Brain microvascular endothelial cell (primary cell): ENCODE measurements at regions not wholly inside any gene's neighbourhood (a gene's known extent, or its start where the extent isn't known, plus 50 kb on each side); places are given as distances from the start of the nearest gene placed in this dataset.
"Not testable (repeated sequence)": the region's sequence is repeated elsewhere in the genome, so short reads cannot be mapped to it uniquely, and the experiment has no call there.

Source experiments
- DNase-seq: peaks from one replicate; pipeline ENCODE4 v3.0.0-alpha.2; 2020
- H3K27ac ChIP-seq: fragments of 250-450 bp; sonication (Bioruptor Pico); 2 replicates; pipeline ENCODE4 v1.5.1; 2020; ENCODE audit warnings: mild to moderate bottlenecking, moderate library complexity
- H3K27me3 ChIP-seq: fragments of 250-450 bp; sonication (Bioruptor Pico); replicated peaks from 2 replicates; pipeline ENCODE4 v1.5.1; 2020; ENCODE audit warnings: mild to moderate bottlenecking
- H3K36me3 ChIP-seq: fragments of 250-450 bp; sonication (Bioruptor Pico); replicated peaks from 2 replicates; pipeline ENCODE4 v1.5.1; 2020; ENCODE audit warnings: mild to moderate bottlenecking
- H3K4me3 ChIP-seq: 2 replicates; pipeline ENCODE4 v1.5.1; 2011; ENCODE audit warnings: low read depth, mild to moderate bottlenecking, control low read depth, low read length, moderate library complexity
- in situ Hi-C: cut with HindIII; loops from 2 replicates; pipeline ENCODE4 v1.10.0; 2017; ENCODE audit warnings: low sequenced_read_pairs, low pct_ligation_motif_present

DNA sequence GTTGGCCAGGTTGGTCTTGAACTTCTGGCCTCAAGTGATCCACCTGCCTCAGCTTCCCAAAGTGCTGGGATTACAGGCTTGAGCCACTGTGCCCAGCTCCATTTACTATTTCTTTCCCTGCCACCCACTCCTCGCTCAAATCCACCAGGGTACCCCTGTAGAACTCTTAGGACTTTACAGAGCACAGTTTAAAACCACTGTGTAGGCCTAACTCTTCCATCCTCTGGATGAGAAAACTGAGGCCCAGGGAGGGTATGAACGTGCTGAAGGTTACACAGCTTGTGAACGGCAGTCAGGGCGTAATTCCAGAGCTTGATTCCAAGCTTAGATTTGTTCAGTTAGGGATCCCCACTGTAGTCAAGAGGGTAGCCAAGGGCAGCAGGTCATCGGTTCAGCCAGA lies 309.1 kb downstream of the GOLGA6L6 start:
- H3K27me3 ChIP-seq, DNase-seq, in situ Hi-C loops, H3K27ac ChIP-seq, H3K36me3 ChIP-seq, H3K4me3 ChIP-seq: not testable (repeated sequence)

- in situ Hi-C loops, H3K27me3 ChIP-seq, H3K27ac ChIP-seq, DNase-seq, H3K4me3 ChIP-seq, H3K36me3 ChIP-seq: not testable (repeated sequence)
These were observed 310.9 kb downstream of the GOLGA6L6 start for GRCh38 chr15:20230656-20231055.

- in situ Hi-C loops, H3K36me3 ChIP-seq, H3K27me3 ChIP-seq, DNase-seq, H3K4me3 ChIP-seq, H3K27ac ChIP-seq: not testable (repeated sequence)
These were observed 312.8 kb downstream of the GOLGA6L6 start for GRCh38 chr15:20228791-20229190.

GRCh38 chr15:20227119-20227853 lies 314.3 kb downstream of the GOLGA6L6 start:
- in situ Hi-C loops, H3K27me3 ChIP-seq, H3K4me3 ChIP-seq, DNase-seq, H3K27ac ChIP-seq, H3K36me3 ChIP-seq: not testable (repeated sequence)

DNA sequence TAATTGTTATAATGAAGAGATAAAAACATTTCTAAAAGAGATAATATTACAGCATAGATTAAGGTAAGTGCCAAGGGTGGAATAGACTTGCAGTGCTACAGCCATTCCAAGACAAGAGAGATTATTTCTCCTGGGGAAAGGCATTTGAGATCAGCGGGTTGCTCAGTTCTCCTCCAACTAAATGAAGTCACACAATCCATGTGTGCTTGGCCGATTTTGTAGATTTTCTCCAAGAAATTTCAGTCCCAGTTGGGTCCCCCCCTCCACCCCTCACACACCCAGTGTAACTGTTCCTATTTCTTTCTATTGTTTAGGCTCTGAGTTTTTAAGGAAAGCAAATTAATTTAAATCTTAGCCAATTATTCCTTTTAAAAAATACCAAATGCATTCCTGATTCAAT lies 315.1 kb downstream of the GOLGA6L6 start:
- H3K27ac ChIP-seq, H3K27me3 ChIP-seq, DNase-seq, H3K4me3 ChIP-seq, H3K36me3 ChIP-seq, in situ Hi-C loops: not testable (repeated sequence)

DNA sequence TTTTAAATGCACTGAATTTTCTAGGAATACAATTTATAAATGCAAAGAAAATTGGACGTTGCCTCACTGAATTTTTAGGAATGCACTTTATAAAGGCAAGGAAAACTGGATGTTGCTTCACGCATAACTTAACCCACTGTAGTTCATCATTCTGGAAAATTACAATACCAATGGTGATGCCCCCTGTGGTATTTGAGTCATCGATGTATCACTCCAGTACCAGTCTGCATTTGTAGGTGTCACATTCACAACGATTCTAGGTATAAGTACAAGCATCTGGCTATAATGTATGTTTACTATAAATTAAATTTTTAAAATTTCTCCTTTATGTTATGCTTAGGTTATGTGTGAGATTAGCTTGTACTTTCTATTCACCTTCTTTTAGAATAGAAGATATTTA lies 320.5 kb downstream of the GOLGA6L6 start:
- H3K27ac ChIP-seq, DNase-seq, H3K27me3 ChIP-seq, H3K4me3 ChIP-seq, in situ Hi-C loops, H3K36me3 ChIP-seq: not testable (repeated sequence)

GRCh38 chr15:20219171-20219570 lies 322.4 kb downstream of the GOLGA6L6 start:
- H3K27ac ChIP-seq, H3K4me3 ChIP-seq, DNase-seq, H3K36me3 ChIP-seq, in situ Hi-C loops, H3K27me3 ChIP-seq: not testable (repeated sequence)

- DNase-seq, H3K27ac ChIP-seq, in situ Hi-C loops, H3K27me3 ChIP-seq, H3K4me3 ChIP-seq, H3K36me3 ChIP-seq: not testable (repeated sequence)
These were observed 325.9 kb downstream of the GOLGA6L6 start for GRCh38 chr15:20215700-20216099.

- H3K27me3 ChIP-seq, H3K4me3 ChIP-seq, in situ Hi-C loops, H3K36me3 ChIP-seq, DNase-seq, H3K27ac ChIP-seq: not testable (repeated sequence)
These were observed 327.5 kb downstream of the GOLGA6L6 start for GRCh38 chr15:20214101-20214500.

- DNase-seq, H3K4me3 ChIP-seq, H3K27ac ChIP-seq, in situ Hi-C loops, H3K27me3 ChIP-seq, H3K36me3 ChIP-seq: not testable (repeated sequence)
These were observed 330.1 kb downstream of the GOLGA6L6 start for GRCh38 chr15:20211508-20211907.

- H3K27me3 ChIP-seq, in situ Hi-C loops, H3K27ac ChIP-seq, DNase-seq, H3K4me3 ChIP-seq, H3K36me3 ChIP-seq: not testable (repeated sequence)
These were observed 331.6 kb downstream of the GOLGA6L6 start for GRCh38 chr15:20209973-20210372.

GRCh38 chr15:20207607-20208006 lies 334.0 kb downstream of the GOLGA6L6 start:
- in situ Hi-C loops, DNase-seq, H3K27me3 ChIP-seq, H3K4me3 ChIP-seq, H3K36me3 ChIP-seq, H3K27ac ChIP-seq: not testable (repeated sequence)

GRCh38 chr15:20207198-20207597 lies 334.4 kb downstream of the GOLGA6L6 start:
- H3K36me3 ChIP-seq, DNase-seq: not testable (repeated sequence)

GRCh38 chr15:20204177-20204866 lies 337.3 kb downstream of the GOLGA6L6 start:
- H3K36me3 ChIP-seq, H3K27ac ChIP-seq, in situ Hi-C loops, DNase-seq, H3K4me3 ChIP-seq, H3K27me3 ChIP-seq: not testable (repeated sequence)

More at GRCh38 chr15:20207198-20207597, 334.4 kb downstream of the GOLGA6L6 start:
- in situ Hi-C loops, H3K27me3 ChIP-seq, H3K27ac ChIP-seq, H3K4me3 ChIP-seq: not testable (repeated sequence)

- in situ Hi-C loops, H3K27me3 ChIP-seq, H3K36me3 ChIP-seq, H3K4me3 ChIP-seq, DNase-seq, H3K27ac ChIP-seq: not testable (repeated sequence)
These were observed 337.9 kb downstream of the GOLGA6L6 start for GRCh38 chr15:20203649-20204150.
